Endothelial cell of umbilical vein (primary cell): ENCODE measurements at regions not wholly inside any gene's neighbourhood (a gene's known extent, or its start where the extent isn't known, plus 50 kb on each side); places are given as distances from the start of the nearest gene placed in this dataset.
"Not testable (repeated sequence)": the region's sequence is repeated elsewhere in the genome, so short reads cannot be mapped to it uniquely, and the experiment has no call there.

Experiments used
- CTCF ChIP-seq, 2 donors: IDR thresholded peaks; 1 replicate in 1 of 2; 2 replicates in 1 of 2; pipeline ENCODE4 v1.5.1; 2011; ENCODE audit warnings: low read length in 2 of 2, mild to moderate bottlenecking in 2 of 2, moderate library complexity in 2 of 2, control low read depth in 1 of 2, inconsistent platforms in 1 of 2, low read depth in 1 of 2; ENCODE audit not compliant: insufficient read depth in 1 of 2; ENCODE audit errors: extremely low read depth in 1 of 2
- EZH2 ChIP-seq: IDR thresholded peaks from 2 replicates; pipeline ENCODE4 v1.6.1; 2012; ENCODE audit warnings: borderline replicate concordance, low read depth, mild to moderate bottlenecking, moderate library complexity, low read length, inconsistent platforms; ENCODE audit not compliant: severe bottlenecking
- FOS ChIP-seq: IDR thresholded peaks from 2 replicates; pipeline ENCODE4 v1.6.1; 2011; ENCODE audit warnings: mild to moderate bottlenecking, low read length, moderate library complexity, borderline replicate concordance; ENCODE audit not compliant: insufficient read depth
- GATA2 ChIP-seq: IDR thresholded peaks from 2 replicates; pipeline ENCODE4 v1.7.0; 2011; ENCODE audit warnings: low read depth, mild to moderate bottlenecking, moderate library complexity, mixed read lengths, low read length; ENCODE audit not compliant: insufficient read length, insufficient read depth
- POLR2A ChIP-seq: IDR thresholded peaks from 2 replicates; pipeline ENCODE4 v1.6.1; 2012; ENCODE audit warnings: low read depth, mild to moderate bottlenecking, control low read depth, low read length
- POLR2AphosphoS5 ChIP-seq: IDR thresholded peaks from 2 replicates; pipeline ENCODE4 v1.6.1; 2012; ENCODE audit warnings: low read depth, mild to moderate bottlenecking, control low read depth, low read length, moderate library complexity; ENCODE audit not compliant: insufficient read depth
- TF ChIP-seq, protein P1 (sequence below): IDR thresholded peaks from 2 replicates; pipeline ENCODE4 v1.6.1; 2011; ENCODE audit not compliant: insufficient read depth, insufficient read length

- not testable (repeated sequence) for TF ChIP-seq CTCF (IDR thresholded peaks at IDR 0.05; ENCODE audit: extremely low read depth in 1 of 2, insufficient read depth in 1 of 2, low read depth in 1 of 2, low read length in 2 of 2); POLR2AphosphoS5; EZH2; GATA2; FOS; POLR2A
- TF ChIP-seq, protein P1, sequence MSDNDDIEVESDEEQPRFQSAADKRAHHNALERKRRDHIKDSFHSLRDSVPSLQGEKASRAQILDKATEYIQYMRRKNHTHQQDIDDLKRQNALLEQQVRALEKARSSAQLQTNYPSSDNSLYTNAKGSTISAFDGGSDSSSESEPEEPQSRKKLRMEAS = not testable (repeated sequence)
Observed at GRCh38 chr2:113333735-113334134, 55.0 kb upstream of the PAX8 start.
